HCT116 (cell line): ENCODE measurements at regions not wholly inside any gene's neighbourhood (a gene's known extent, or its start where the extent isn't known, plus 50 kb on each side); places are given as distances from the start of the nearest gene placed in this dataset.

Source experiments
- ATAC-seq: fragments of 200-7000 bp; cut with Tn5 transposase; 2 replicates; pipeline ENCODE4 v1.9.1; 2020; ENCODE audit warnings: mild to moderate bottlenecking, moderate library complexity
- BruUV-seq: library from RNA; stranded (reverse); fragments of 400-500 nt; replicated peaks from 2 replicates; lab custom pipeline; 2021; lab: Mats Ljungman, UMichigan
- CTCF ChIA-PET: fragments of 300-600 bp; sonication (Branson Sonifier 250); formaldehyde crosslinking; loops from one replicate; lab custom pipeline; 2021; ENCODE audit warnings: antibody characterized with exemption; lab: Charles Lee
- POLR2A ChIA-PET: fragments of 300-600, 350-600 bp; sonication (Branson Sonifier 250); formaldehyde crosslinking; loops from one replicate; lab custom pipeline; 2021; ENCODE audit warnings: antibody characterized with exemption; lab: Charles Lee
- RAD21 ChIA-PET, 2 experiments: fragments of 300-600 bp; sonication (Branson Sonifier 250); formaldehyde crosslinking; loops; one replicate each; lab custom pipeline; 2023; ENCODE audit warnings: low total read pairs in 2 of 2; ENCODE audit not compliant: uncharacterized antibody in 2 of 2, unreplicated experiment in 2 of 2, low non-redundant PET in 1 of 2; lab: Charles Lee
- DNase-seq: peaks from one replicate; pipeline ENCODE4 v3.0.0-alpha.2; 2010; ENCODE audit warnings: low read depth, low spot score
- H2AFZ ChIP-seq: fragments of 200-600 bp; shearing (Covaris generic), sonication (generic); 2 replicates; pipeline ENCODE4 v1.6.1; 2017; ENCODE audit warnings: low read depth, mixed run types, mixed read lengths, antibody characterized with exemption, low read length; ENCODE audit not compliant: poor library complexity, severe bottlenecking
- H3K27ac ChIP-seq: 2 replicates; pipeline ENCODE4 v1.5.1; 2012; ENCODE audit warnings: low read depth, low read length
- H3K27me3 ChIP-seq: fragments of 200-600 bp; sonication (generic); 2 replicates; pipeline ENCODE4 v1.6.1; 2016; ENCODE audit warnings: mixed run types, low read length, mixed read lengths; ENCODE audit not compliant: insufficient read depth
- H3K36me3 ChIP-seq, 2 experiments: fragments of 200-500 bp in 1 of 2; fragments of 200-600 bp in 1 of 2; sonication (Bioruptor generic) in 1 of 2; sonication (generic) in 1 of 2; 2 replicates each; pipeline versions ENCODE4 v1.5.1 to v1.6.1; 2014 to 2016; ENCODE audit warnings: low read length in 2 of 2, inconsistent platforms in 1 of 2, mixed read lengths in 1 of 2, mixed run types in 1 of 2; ENCODE audit not compliant: insufficient read depth in 2 of 2, control insufficient read depth in 1 of 2
- H3K4me1 ChIP-seq, 2 experiments: fragments of 200-600 bp in 1 of 2; sonication (generic) in 1 of 2; 2 replicates each; pipeline versions ENCODE4 v1.5.1 to v1.6.1; 2012 to 2017; ENCODE audit warnings: low read length in 2 of 2, inconsistent platforms in 1 of 2, mild to moderate bottlenecking in 1 of 2, mixed read lengths in 1 of 2, mixed run types in 1 of 2, moderate library complexity in 1 of 2; ENCODE audit not compliant: insufficient read depth in 2 of 2, control insufficient read depth in 1 of 2
- H3K4me2 ChIP-seq: fragments of 200-600 bp; sonication (generic); 2 replicates; pipeline ENCODE4 v1.6.1; 2017; ENCODE audit warnings: mixed run types, low read length, mixed read lengths
- H3K4me3 ChIP-seq, 2 experiments: fragments of 200-600 bp in 1 of 2; sonication (generic) in 1 of 2; replicated peaks in 1 of 2; 2 replicates each; pipeline ENCODE4 v1.5.1; 2011 to 2016; ENCODE audit warnings: low read length in 2 of 2, control low read depth in 1 of 2, low read depth in 1 of 2, mild to moderate bottlenecking in 1 of 2, mixed read lengths in 1 of 2, mixed run types in 1 of 2
- H3K79me2 ChIP-seq: fragments of 200-600 bp; sonication (generic); 2 replicates; pipeline ENCODE4 v1.6.1; 2017; ENCODE audit warnings: mild to moderate bottlenecking, mixed run types, low read length, moderate library complexity, mixed read lengths; ENCODE audit not compliant: insufficient read depth
- H3K9ac ChIP-seq: fragments of 200-600 bp; sonication (generic); 2 replicates; pipeline ENCODE4 v1.6.1; 2016; ENCODE audit warnings: low read length, mixed read lengths
- H3K9me2 ChIP-seq: fragments of 200-600 bp; sonication (generic), shearing (Covaris generic); 2 replicates; pipeline ENCODE4 v1.6.1; 2017; ENCODE audit warnings: mixed run types, mild to moderate bottlenecking, moderate library complexity; ENCODE audit not compliant: insufficient read depth
- H3K9me3 ChIP-seq, 2 experiments: fragments of 200-500 bp in 1 of 2; fragments of 200-600 bp in 1 of 2; sonication (Bioruptor generic) in 1 of 2; sonication (generic) in 1 of 2; 2 replicates each; pipeline ENCODE4 v1.6.1; 2014 to 2017; ENCODE audit warnings: low read length in 2 of 2, mixed read lengths in 2 of 2, inconsistent platforms in 1 of 2, low read depth in 1 of 2, mild to moderate bottlenecking in 1 of 2, mixed run types in 1 of 2, moderate library complexity in 1 of 2; ENCODE audit not compliant: control insufficient read depth in 1 of 2, insufficient read depth in 1 of 2
- H4K20me1 ChIP-seq: fragments of 200-600 bp; sonication (generic), shearing (Covaris generic); 2 replicates; pipeline ENCODE4 v1.6.1; 2017; ENCODE audit warnings: mixed run types, mild to moderate bottlenecking, moderate library complexity; ENCODE audit not compliant: insufficient read depth
- CBX3 ChIP-seq: IDR thresholded peaks from 2 replicates; pipeline ENCODE4 v1.6.1; 2012; ENCODE audit warnings: low read depth
- CEBPB ChIP-seq: IDR thresholded peaks from 2 replicates; pipeline ENCODE4 v1.6.1; 2012; ENCODE audit warnings: low read depth
- EGR1 ChIP-seq: IDR thresholded peaks from 2 replicates; pipeline ENCODE4 v1.6.1; 2012; ENCODE audit warnings: low read depth
- ELF1 ChIP-seq: IDR thresholded peaks from 2 replicates; pipeline ENCODE4 v1.6.1; 2012; ENCODE audit warnings: low read depth, borderline replicate concordance
- EZH2 ChIP-seq: fragments of 200-600 bp; sonication (generic); IDR thresholded peaks from 2 replicates; pipeline ENCODE4 v1.6.1; 2017; ENCODE audit warnings: antibody characterized with exemption, mixed run types
- EZH2phosphoT487 ChIP-seq: fragments of 200-600 bp; IDR thresholded peaks from 2 replicates; pipeline ENCODE4 v1.6.1; 2018; ENCODE audit warnings: antibody characterized with exemption, borderline replicate concordance
- FOSL1 ChIP-seq: IDR thresholded peaks from 2 replicates; pipeline ENCODE4 v1.6.1; 2012; ENCODE audit warnings: low read depth
- JUND ChIP-seq: IDR thresholded peaks from 2 replicates; pipeline ENCODE4 v1.6.1; 2012
- POLR2A ChIP-seq: IDR thresholded peaks from 2 replicates; pipeline ENCODE4 v1.7.0; 2011; ENCODE audit warnings: borderline replicate concordance; ENCODE audit not compliant: insufficient read depth, insufficient read length; ENCODE audit errors: extremely low read depth
- POLR2AphosphoS5 ChIP-seq: IDR thresholded peaks from 2 replicates; pipeline ENCODE4 v1.6.1; 2011; ENCODE audit warnings: mild to moderate bottlenecking, low read depth, low read length, moderate library complexity
- RAD21 ChIP-seq: IDR thresholded peaks from 2 replicates; pipeline ENCODE4 v1.6.1; 2012; ENCODE audit warnings: low read depth, mild to moderate bottlenecking
- SIN3A ChIP-seq: IDR thresholded peaks from 2 replicates; pipeline ENCODE4 v1.6.1; 2012; ENCODE audit warnings: low read depth
- SP1 ChIP-seq: IDR thresholded peaks from 2 replicates; pipeline ENCODE4 v1.6.1; 2012; ENCODE audit warnings: low read depth
- YY1 ChIP-seq: IDR thresholded peaks from 2 replicates; pipeline ENCODE4 v1.6.1; 2011; ENCODE audit warnings: low read length, low read depth, moderate library complexity, mild to moderate bottlenecking; ENCODE audit not compliant: insufficient replicate concordance; ENCODE audit errors: extremely low read depth
- ZFX ChIP-seq: fragments of 450-650 bp; IDR thresholded peaks from 2 replicates; pipeline ENCODE4 v1.6.1; 2017
- intact Hi-C: fragments of 100-400 bp; cut with micrococcal nuclease; formaldehyde crosslinking; loops from 2 replicates; pipeline ENCODE4 v1.10.0; 2022
- TF ChIP-seq, protein P1 (sequence below): IDR thresholded peaks from 2 replicates; pipeline ENCODE4 v1.6.1; 2012
- TF ChIP-seq, protein P2 (sequence below), 3 experiments: fragments of 200-600 bp in 1 of 3; sonication (generic) in 1 of 3; IDR thresholded peaks in 2 of 3; conservative IDR thresholded peaks in 1 of 3; 2 replicates each; pipeline ENCODE4 v1.5.1; 2012 to 2017; ENCODE audit warnings: low read depth in 2 of 3, low read length in 2 of 3, antibody characterized with exemption in 1 of 3, borderline replicate concordance in 1 of 3, control low read depth in 1 of 3, mild to moderate bottlenecking in 1 of 3, mixed read lengths in 1 of 3, mixed run types in 1 of 3, moderate library complexity in 1 of 3; ENCODE audit not compliant: insufficient read depth in 1 of 3
- TF ChIP-seq, protein P3 (sequence below): IDR thresholded peaks from 2 replicates; pipeline ENCODE4 v1.6.1; 2011; ENCODE audit warnings: mild to moderate bottlenecking, low read length, moderate library complexity; ENCODE audit not compliant: insufficient replicate concordance; ENCODE audit errors: extremely low read depth
- TF ChIP-seq, protein P4 (sequence below): IDR thresholded peaks from 2 replicates; pipeline ENCODE4 v1.6.1; 2012
- TF ChIP-seq, protein P5 (sequence below): IDR thresholded peaks from 2 replicates; pipeline ENCODE4 v1.6.1; 2012; ENCODE audit warnings: low read depth

DNA sequence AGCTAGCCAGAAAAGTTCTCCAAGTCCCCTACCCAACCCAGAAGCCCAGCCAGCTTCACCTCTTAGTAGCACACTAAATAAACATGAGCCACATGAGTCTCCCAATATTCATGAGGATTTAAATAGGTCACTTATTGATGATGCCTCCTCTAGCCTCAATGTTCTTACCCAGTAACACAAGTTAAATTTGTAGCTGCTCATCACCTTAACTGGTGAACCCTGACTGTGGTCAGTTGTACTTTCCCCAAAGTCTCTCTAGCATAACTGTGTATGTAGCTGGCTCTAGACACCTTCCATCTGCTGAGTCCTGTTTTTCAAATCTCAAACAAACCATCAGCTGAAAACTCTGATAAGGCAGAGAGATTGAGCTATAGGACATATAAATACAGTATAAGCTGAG is 100.3 kb upstream of the ELAVL2 start:
- Histone ChIP-seq H3K27ac (no peak overlapping the region), H3K4me2 (no peak overlapping the region), H3K9ac (no peak overlapping the region), H3K9me3 (peaks cover 0 to 6% of the 10 kb centered on the region in 2 experiments; a peak in 1 of 4 replicates), H3K4me1 (no peaks in the 10 kb centered on the region), H3K9me2 (no peaks in the 10 kb centered on the region), H2AFZ (no peak overlapping the region), H4K20me1 (no peaks in the 10 kb centered on the region), H3K36me3 (no peaks in the 10 kb centered on the region), H3K79me2 (no peaks in the 10 kb centered on the region)
- BruUV-seq = no TSS peak
- intact Hi-C loops = no loop called here
- RAD21 ChIA-PET = no interaction called here
- no peak for ATAC-seq
- POLR2A ChIA-PET = no interaction called here
- no peak for DNase-seq
- CTCF ChIA-PET = no interaction called here
- TF ChIP-seq FOSL1 = no peak
- TF ChIP-seq POLR2A = no peak
- TF ChIP-seq JUND = no peak
- no peak for TF ChIP-seq SP1
- TF ChIP-seq ELF1 = no peak
- TF ChIP-seq, protein P1, sequence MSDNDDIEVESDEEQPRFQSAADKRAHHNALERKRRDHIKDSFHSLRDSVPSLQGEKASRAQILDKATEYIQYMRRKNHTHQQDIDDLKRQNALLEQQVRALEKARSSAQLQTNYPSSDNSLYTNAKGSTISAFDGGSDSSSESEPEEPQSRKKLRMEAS = no peak
- TF ChIP-seq, protein P2, sequence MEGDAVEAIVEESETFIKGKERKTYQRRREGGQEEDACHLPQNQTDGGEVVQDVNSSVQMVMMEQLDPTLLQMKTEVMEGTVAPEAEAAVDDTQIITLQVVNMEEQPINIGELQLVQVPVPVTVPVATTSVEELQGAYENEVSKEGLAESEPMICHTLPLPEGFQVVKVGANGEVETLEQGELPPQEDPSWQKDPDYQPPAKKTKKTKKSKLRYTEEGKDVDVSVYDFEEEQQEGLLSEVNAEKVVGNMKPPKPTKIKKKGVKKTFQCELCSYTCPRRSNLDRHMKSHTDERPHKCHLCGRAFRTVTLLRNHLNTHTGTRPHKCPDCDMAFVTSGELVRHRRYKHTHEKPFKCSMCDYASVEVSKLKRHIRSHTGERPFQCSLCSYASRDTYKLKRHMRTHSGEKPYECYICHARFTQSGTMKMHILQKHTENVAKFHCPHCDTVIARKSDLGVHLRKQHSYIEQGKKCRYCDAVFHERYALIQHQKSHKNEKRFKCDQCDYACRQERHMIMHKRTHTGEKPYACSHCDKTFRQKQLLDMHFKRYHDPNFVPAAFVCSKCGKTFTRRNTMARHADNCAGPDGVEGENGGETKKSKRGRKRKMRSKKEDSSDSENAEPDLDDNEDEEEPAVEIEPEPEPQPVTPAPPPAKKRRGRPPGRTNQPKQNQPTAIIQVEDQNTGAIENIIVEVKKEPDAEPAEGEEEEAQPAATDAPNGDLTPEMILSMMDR (IDR thresholded peaks at IDR 0.05 in 2 of 3, conservative IDR thresholded peaks at IDR 0.05 in 1 of 3; ENCODE audit: borderline replicate concordance in 1 of 3, insufficient read depth in 1 of 3, low read depth in 2 of 3, low read length in 2 of 3) = no peak
- TF ChIP-seq, protein P3, sequence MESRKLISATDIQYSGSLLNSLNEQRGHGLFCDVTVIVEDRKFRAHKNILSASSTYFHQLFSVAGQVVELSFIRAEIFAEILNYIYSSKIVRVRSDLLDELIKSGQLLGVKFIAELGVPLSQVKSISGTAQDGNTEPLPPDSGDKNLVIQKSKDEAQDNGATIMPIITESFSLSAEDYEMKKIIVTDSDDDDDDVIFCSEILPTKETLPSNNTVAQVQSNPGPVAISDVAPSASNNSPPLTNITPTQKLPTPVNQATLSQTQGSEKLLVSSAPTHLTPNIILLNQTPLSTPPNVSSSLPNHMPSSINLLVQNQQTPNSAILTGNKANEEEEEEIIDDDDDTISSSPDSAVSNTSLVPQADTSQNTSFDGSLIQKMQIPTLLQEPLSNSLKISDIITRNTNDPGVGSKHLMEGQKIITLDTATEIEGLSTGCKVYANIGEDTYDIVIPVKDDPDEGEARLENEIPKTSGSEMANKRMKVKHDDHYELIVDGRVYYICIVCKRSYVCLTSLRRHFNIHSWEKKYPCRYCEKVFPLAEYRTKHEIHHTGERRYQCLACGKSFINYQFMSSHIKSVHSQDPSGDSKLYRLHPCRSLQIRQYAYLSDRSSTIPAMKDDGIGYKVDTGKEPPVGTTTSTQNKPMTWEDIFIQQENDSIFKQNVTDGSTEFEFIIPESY = no peak
- no peak for TF ChIP-seq SIN3A
- TF ChIP-seq, protein P4, sequence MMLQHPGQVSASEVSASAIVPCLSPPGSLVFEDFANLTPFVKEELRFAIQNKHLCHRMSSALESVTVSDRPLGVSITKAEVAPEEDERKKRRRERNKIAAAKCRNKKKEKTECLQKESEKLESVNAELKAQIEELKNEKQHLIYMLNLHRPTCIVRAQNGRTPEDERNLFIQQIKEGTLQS = no peak
- TF ChIP-seq EZH2phosphoT487 = no peak
- no peak for TF ChIP-seq CBX3
- no peak for TF ChIP-seq RAD21
- no peak for TF ChIP-seq EZH2
- TF ChIP-seq POLR2AphosphoS5 = no peak
- TF ChIP-seq, protein P5, sequence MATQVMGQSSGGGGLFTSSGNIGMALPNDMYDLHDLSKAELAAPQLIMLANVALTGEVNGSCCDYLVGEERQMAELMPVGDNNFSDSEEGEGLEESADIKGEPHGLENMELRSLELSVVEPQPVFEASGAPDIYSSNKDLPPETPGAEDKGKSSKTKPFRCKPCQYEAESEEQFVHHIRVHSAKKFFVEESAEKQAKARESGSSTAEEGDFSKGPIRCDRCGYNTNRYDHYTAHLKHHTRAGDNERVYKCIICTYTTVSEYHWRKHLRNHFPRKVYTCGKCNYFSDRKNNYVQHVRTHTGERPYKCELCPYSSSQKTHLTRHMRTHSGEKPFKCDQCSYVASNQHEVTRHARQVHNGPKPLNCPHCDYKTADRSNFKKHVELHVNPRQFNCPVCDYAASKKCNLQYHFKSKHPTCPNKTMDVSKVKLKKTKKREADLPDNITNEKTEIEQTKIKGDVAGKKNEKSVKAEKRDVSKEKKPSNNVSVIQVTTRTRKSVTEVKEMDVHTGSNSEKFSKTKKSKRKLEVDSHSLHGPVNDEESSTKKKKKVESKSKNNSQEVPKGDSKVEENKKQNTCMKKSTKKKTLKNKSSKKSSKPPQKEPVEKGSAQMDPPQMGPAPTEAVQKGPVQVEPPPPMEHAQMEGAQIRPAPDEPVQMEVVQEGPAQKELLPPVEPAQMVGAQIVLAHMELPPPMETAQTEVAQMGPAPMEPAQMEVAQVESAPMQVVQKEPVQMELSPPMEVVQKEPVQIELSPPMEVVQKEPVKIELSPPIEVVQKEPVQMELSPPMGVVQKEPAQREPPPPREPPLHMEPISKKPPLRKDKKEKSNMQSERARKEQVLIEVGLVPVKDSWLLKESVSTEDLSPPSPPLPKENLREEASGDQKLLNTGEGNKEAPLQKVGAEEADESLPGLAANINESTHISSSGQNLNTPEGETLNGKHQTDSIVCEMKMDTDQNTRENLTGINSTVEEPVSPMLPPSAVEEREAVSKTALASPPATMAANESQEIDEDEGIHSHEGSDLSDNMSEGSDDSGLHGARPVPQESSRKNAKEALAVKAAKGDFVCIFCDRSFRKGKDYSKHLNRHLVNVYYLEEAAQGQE = no peak
- TF ChIP-seq YY1 = no peak
- no peak for TF ChIP-seq EGR1
- no peak for TF ChIP-seq CEBPB
- no peak for TF ChIP-seq ZFX
- TF ChIP-seq, all 23 proteins: peak for 0
- no peak overlapping the region for H3K4me3 ChIP-seq
- no peaks in the 10 kb centered on the region for H3K27me3 ChIP-seq
